Mesothelial cell of epicardium (in vitro differentiated cells): ENCODE measurements at regions not wholly inside any gene's neighbourhood (a gene's known extent, or its start where the extent isn't known, plus 50 kb on each side); places are given as distances from the start of the nearest gene placed in this dataset.
"Not testable (repeated sequence)": the region's sequence is repeated elsewhere in the genome, so short reads cannot be mapped to it uniquely, and the experiment has no call there.

Source experiments
- DNase-seq, 2 experiments: peaks; one replicate each; pipeline ENCODE4 v3.0.0; 2021; ENCODE audit warnings: low spot score in 2 of 2; ENCODE audit not compliant: unreplicated experiment in 2 of 2
- H3K27ac Mint-ChIP-seq: 2 replicates; pipeline ENCODE4 v1.8.0; 2021; ENCODE audit warnings: mixed read lengths
- H3K27me3 Mint-ChIP-seq: 2 replicates; pipeline ENCODE4 v1.8.0; 2021; ENCODE audit warnings: low read depth, mixed read lengths
- H3K36me3 Mint-ChIP-seq: 2 replicates; pipeline ENCODE4 v1.8.0; 2021; ENCODE audit warnings: mixed read lengths
- H3K4me1 Mint-ChIP-seq: 2 replicates; pipeline ENCODE4 v1.8.0; 2021; ENCODE audit warnings: mixed read lengths
- H3K4me3 Mint-ChIP-seq: 2 replicates; pipeline ENCODE4 v1.8.0; 2021; ENCODE audit warnings: mild to moderate bottlenecking, moderate library complexity, mixed read lengths
- H3K9me3 Mint-ChIP-seq: 2 replicates; pipeline ENCODE4 v1.8.0; 2021; ENCODE audit warnings: mixed read lengths
- TF ChIP-seq, protein P1 (sequence below): fragments of 200-600 bp; sonication (generic); IDR thresholded peaks from one replicate; pipeline ENCODE4 v1.5.0; 2021; ENCODE audit warnings: antibody characterized with exemption; ENCODE audit not compliant: unreplicated experiment

DNA sequence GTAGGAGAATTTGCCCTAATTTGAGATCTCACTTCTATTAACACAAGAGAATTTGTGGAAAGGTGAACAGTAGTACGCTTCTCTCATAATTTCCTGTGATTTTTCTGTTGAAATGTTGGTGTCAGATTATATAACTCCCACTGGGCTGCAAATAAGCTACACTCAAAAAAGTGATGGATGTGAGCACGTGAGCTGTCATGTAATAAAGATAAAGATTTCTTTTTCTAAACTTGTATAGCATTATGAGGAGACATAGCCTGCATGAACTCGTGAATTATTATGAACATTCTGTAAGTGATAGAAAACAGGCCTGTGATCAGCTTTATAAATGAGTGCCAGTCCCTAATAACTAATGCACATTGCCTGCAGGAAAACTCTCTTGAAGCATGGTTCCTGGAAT lies 356.6 kb upstream of the ACTRT1 start:
- TF ChIP-seq, protein P1, sequence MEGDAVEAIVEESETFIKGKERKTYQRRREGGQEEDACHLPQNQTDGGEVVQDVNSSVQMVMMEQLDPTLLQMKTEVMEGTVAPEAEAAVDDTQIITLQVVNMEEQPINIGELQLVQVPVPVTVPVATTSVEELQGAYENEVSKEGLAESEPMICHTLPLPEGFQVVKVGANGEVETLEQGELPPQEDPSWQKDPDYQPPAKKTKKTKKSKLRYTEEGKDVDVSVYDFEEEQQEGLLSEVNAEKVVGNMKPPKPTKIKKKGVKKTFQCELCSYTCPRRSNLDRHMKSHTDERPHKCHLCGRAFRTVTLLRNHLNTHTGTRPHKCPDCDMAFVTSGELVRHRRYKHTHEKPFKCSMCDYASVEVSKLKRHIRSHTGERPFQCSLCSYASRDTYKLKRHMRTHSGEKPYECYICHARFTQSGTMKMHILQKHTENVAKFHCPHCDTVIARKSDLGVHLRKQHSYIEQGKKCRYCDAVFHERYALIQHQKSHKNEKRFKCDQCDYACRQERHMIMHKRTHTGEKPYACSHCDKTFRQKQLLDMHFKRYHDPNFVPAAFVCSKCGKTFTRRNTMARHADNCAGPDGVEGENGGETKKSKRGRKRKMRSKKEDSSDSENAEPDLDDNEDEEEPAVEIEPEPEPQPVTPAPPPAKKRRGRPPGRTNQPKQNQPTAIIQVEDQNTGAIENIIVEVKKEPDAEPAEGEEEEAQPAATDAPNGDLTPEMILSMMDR: no peak
- no peak for DNase-seq
- no peak overlapping the region for H3K27ac Mint-ChIP-seq
- peaks cover 25% of the 10 kb centered on the region for H3K9me3 Mint-ChIP-seq
- peaks cover 13% of the 10 kb centered on the region for H3K4me1 Mint-ChIP-seq
- H3K36me3 Mint-ChIP-seq: no peaks in the 10 kb centered on the region
- peaks cover 4% of the 10 kb centered on the region for H3K27me3 Mint-ChIP-seq
- H3K4me3 Mint-ChIP-seq: no peak overlapping the region

DNA sequence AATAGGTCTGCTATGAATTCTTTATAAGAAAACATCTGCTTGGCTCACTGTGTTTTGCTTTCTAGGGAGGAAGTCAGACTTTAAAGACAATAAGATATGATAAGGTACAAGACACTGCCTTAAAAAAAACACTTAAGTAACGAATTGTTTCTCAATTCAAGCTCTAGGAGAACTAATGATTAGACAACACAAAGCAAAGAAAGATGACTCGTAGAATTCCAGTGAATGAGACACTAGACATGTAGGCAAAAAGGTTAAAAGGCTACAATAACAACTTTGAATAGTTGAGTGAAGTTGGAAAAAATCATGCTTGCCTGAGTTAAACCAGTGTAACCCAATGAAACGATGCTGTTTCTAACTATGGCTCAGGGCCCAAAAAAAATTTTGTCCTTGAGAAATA lies 344.4 kb upstream of the ACTRT1 start:
- Mint-ChIP-seq H3K4me1 (peaks cover 5% of the 10 kb centered on the region), H3K4me3 (no peak overlapping the region), H3K27ac (no peak overlapping the region), H3K27me3 (no peaks in the 10 kb centered on the region), H3K9me3 (peaks cover 24% of the 10 kb centered on the region), H3K36me3 (no peaks in the 10 kb centered on the region)
- TF ChIP-seq, protein P1: no peak
- DNase-seq: no peak

DNA sequence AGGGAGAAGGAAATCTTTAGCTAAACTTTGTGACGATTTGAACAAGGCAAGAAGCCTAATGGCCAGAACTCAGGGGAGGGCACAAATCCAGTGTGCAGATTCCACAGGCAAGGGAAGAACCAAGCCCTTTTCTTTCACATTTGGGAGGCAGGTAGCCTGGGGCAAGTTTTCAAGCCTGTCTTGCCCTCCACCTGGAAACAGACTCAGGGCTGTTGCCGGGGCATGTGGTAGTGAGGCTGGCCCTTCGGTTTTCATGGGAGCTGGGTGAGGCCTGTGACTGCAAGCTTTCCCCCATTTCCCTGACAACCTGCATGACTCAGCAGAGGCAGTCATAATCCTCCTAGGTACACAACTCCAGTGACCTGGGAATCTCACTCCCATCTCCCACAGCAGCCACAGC lies 331.6 kb upstream of the ACTRT1 start:
- not testable (repeated sequence) for H3K27ac Mint-ChIP-seq, H3K4me1 Mint-ChIP-seq, H3K4me3 Mint-ChIP-seq, H3K27me3 Mint-ChIP-seq, H3K36me3 Mint-ChIP-seq, DNase-seq
- peaks cover 65% of the 10 kb centered on the region for H3K9me3 Mint-ChIP-seq

DNA sequence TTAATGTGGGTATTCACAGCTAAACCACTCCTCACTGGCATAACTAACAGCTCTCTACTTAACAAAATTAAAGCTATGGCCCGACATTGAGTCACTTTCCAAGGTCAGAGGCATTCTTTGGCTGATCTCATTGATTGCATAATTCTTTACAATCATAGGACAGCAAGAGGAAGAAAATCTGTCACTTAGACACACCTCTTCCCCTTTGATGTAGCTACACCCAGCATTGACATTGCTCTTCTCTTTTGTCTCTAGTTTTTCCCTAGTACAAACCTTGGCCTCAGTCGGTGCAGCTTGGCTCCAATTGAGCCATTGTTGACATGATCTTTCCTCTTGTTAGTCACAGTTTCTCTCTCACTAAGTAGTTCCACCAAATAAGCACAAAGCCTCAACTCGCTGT lies 313.3 kb upstream of the ACTRT1 start:
- H3K27ac Mint-ChIP-seq: no peak overlapping the region
- H3K9me3 Mint-ChIP-seq: peaks cover 26% of the 10 kb centered on the region
- no peaks in the 10 kb centered on the region for H3K4me1 Mint-ChIP-seq
- H3K27me3 Mint-ChIP-seq: no peaks in the 10 kb centered on the region
- TF ChIP-seq, protein P1: no peak
- no peak for DNase-seq
- H3K36me3 Mint-ChIP-seq: no peaks in the 10 kb centered on the region
- H3K4me3 Mint-ChIP-seq: no peak overlapping the region

DNA sequence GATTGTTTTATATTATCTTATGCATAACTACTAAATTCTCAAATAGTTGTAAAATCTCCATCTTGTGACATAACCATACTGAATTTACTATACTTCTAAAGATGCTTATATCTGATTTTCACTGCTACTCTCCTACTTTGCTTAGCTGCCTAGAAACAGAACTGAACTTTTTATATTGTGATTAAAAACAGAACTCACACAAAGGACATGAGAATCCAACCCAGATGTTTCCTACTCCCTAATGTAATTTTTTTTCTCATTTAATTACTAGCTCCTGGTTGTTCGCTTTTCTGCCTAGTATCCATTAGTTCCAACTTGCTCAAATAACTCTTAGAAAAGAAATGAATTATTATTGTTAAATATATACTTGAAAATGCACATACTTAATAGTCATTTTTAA lies 283.5 kb upstream of the ACTRT1 start:
- H3K27me3 Mint-ChIP-seq: no peaks in the 10 kb centered on the region
- H3K9me3 Mint-ChIP-seq: peaks cover 49% of the 10 kb centered on the region
- no peaks in the 10 kb centered on the region for H3K4me1 Mint-ChIP-seq
- H3K36me3 Mint-ChIP-seq: no peaks in the 10 kb centered on the region
- no peak for DNase-seq
- TF ChIP-seq, protein P1: no peak
- no peak overlapping the region for H3K4me3 Mint-ChIP-seq
- H3K27ac Mint-ChIP-seq: no peak overlapping the region

DNA sequence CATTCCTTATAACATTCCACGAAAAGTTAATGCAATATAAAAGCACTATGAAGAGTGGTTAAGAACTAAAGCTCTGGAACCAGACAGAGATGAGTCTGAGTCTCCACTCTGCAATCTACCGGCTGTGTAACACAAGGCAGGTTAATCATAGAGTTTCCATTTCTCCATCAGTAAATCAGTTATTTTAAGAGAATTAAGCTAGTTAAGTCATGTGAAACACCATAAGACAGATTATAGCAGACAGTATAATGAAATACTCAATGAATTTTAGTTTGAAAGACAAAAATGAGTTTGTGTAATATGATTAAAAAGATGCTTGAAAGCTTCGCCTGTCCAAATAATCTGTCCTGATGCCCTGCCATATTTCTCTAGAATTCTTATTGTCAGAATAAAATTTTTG lies 282.6 kb upstream of the ACTRT1 start:
- Mint-ChIP-seq H3K27me3 (no peaks in the 10 kb centered on the region), H3K4me1 (no peaks in the 10 kb centered on the region), H3K9me3 (peaks cover 57% of the 10 kb centered on the region), H3K4me3 (no peak overlapping the region), H3K36me3 (no peaks in the 10 kb centered on the region), H3K27ac (no peak overlapping the region)
- TF ChIP-seq, protein P1: no peak
- DNase-seq: no peak
